HEK293T (cell line): ENCODE measurements at regions not wholly inside any gene's neighbourhood (a gene's known extent, or its start where the extent isn't known, plus 50 kb on each side); places are given as distances from the start of the nearest gene placed in this dataset.

Experiments used
- ARNT ChIP-seq: fragments of 450-650 bp; IDR thresholded peaks from 2 replicates; pipeline ENCODE4 v1.6.1; 2017; ENCODE audit warnings: mild to moderate bottlenecking
- BHLHE40 ChIP-seq: fragments of 450-650 bp; IDR thresholded peaks from 2 replicates; pipeline ENCODE4 v1.6.1; 2016; ENCODE audit warnings: mild to moderate bottlenecking, moderate library complexity, borderline replicate concordance
- FOXA1 ChIP-seq: fragments of 450-650 bp; IDR thresholded peaks from 2 replicates; pipeline ENCODE4 v1.6.1; 2016; ENCODE audit warnings: mild to moderate bottlenecking
- FOXK2 ChIP-seq: fragments of 450-650 bp; IDR thresholded peaks from 2 replicates; pipeline ENCODE4 v1.6.1; 2016; ENCODE audit warnings: mild to moderate bottlenecking
- FOXM1 ChIP-seq: fragments of 450-650 bp; IDR thresholded peaks from 2 replicates; pipeline ENCODE4 v1.6.1; 2017; ENCODE audit warnings: mild to moderate bottlenecking, borderline replicate concordance
- HDGF ChIP-seq: fragments of 450-650 bp; IDR thresholded peaks from 2 replicates; pipeline ENCODE4 v1.6.1; 2017; ENCODE audit warnings: antibody characterized with exemption, borderline replicate concordance
- L3MBTL2 ChIP-seq: fragments of 450-650 bp; conservative IDR thresholded peaks from 2 replicates; pipeline ENCODE4 v1.6.1; 2016; ENCODE audit warnings: mild to moderate bottlenecking
- LEF1 ChIP-seq: fragments of 450-650 bp; IDR thresholded peaks from 2 replicates; pipeline ENCODE4 v1.6.1; 2017; ENCODE audit warnings: mild to moderate bottlenecking, borderline replicate concordance
- SP1 ChIP-seq: fragments of 450-650 bp; IDR thresholded peaks from 2 replicates; pipeline ENCODE4 v1.6.1; 2017
- TARDBP ChIP-seq: fragments of 450-650 bp; IDR thresholded peaks from 2 replicates; pipeline ENCODE4 v1.6.1; 2016
- ZNF384 ChIP-seq: fragments of 450-650 bp; IDR thresholded peaks from 2 replicates; pipeline ENCODE4 v1.6.1; 2016
- TF ChIP-seq, protein P1 (sequence below): fragments of 450-650 bp; IDR thresholded peaks from 2 replicates; pipeline ENCODE4 v1.6.1; 2016

DNA sequence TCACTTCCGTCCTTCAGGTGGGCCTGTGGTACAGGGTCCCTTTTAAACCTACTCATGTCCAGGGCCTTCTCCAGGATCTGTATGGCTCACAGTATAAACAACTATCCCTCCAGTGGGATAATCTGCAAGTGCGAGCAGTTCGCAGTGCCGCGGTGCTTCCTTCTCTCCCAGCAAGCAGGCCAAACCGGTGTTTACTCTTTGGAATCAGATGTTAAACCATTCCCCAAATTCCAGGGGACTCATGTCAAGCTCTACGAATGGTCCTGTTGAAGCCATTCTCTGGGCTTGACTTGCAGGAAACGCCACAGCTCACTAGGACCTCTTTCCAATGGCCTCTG lies 59.6 kb downstream of the OR11H12 start:
- no peak for TF ChIP-seq TARDBP
- no peak for TF ChIP-seq ARNT
- no peak for TF ChIP-seq HDGF
- TF ChIP-seq FOXK2 = no peak
- TF ChIP-seq, protein P1, sequence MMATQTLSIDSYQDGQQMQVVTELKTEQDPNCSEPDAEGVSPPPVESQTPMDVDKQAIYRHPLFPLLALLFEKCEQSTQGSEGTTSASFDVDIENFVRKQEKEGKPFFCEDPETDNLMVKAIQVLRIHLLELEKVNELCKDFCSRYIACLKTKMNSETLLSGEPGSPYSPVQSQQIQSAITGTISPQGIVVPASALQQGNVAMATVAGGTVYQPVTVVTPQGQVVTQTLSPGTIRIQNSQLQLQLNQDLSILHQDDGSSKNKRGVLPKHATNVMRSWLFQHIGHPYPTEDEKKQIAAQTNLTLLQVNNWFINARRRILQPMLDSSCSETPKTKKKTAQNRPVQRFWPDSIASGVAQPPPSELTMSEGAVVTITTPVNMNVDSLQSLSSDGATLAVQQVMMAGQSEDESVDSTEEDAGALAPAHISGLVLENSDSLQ = no peak
- TF ChIP-seq BHLHE40 = no peak
- TF ChIP-seq SP1 = no peak
- TF ChIP-seq L3MBTL2 = no peak
- TF ChIP-seq ZNF384 = no peak
- TF ChIP-seq FOXA1 = no peak
- TF ChIP-seq FOXM1 = no peak
- TF ChIP-seq LEF1 = no peak
